NB4 (cell line): ENCODE measurements at regions not wholly inside any gene's neighbourhood (a gene's known extent, or its start where the extent isn't known, plus 50 kb on each side); places are given as distances from the start of the nearest gene placed in this dataset.

Experiments
- DNase-seq: peaks from one replicate; pipeline ENCODE4 v3.0.0; 2010; ENCODE audit warnings: low read depth
- H3K4me3 ChIP-seq: one replicate; pipeline ENCODE4 v1.5.1; 2011; ENCODE audit warnings: mild to moderate bottlenecking, low read depth, low read length, moderate library complexity
- MYC ChIP-seq: IDR thresholded peaks from 2 replicates; pipeline ENCODE4 v1.6.1; 2011; ENCODE audit warnings: low read depth, low read length
- POLR2A ChIP-seq: IDR thresholded peaks from 2 replicates; pipeline ENCODE4 v1.6.1; 2011; ENCODE audit warnings: mild to moderate bottlenecking; ENCODE audit not compliant: insufficient read length; ENCODE audit errors: extremely low read depth
- TF ChIP-seq, protein P1 (sequence below): IDR thresholded peaks from one replicate; pipeline ENCODE4 v1.5.1; 2012; ENCODE audit warnings: low read depth, low read length
- TF ChIP-seq, protein P2 (sequence below): IDR thresholded peaks from 2 replicates; pipeline ENCODE4 v1.6.1; 2011; ENCODE audit warnings: low read depth, low read length

DNA sequence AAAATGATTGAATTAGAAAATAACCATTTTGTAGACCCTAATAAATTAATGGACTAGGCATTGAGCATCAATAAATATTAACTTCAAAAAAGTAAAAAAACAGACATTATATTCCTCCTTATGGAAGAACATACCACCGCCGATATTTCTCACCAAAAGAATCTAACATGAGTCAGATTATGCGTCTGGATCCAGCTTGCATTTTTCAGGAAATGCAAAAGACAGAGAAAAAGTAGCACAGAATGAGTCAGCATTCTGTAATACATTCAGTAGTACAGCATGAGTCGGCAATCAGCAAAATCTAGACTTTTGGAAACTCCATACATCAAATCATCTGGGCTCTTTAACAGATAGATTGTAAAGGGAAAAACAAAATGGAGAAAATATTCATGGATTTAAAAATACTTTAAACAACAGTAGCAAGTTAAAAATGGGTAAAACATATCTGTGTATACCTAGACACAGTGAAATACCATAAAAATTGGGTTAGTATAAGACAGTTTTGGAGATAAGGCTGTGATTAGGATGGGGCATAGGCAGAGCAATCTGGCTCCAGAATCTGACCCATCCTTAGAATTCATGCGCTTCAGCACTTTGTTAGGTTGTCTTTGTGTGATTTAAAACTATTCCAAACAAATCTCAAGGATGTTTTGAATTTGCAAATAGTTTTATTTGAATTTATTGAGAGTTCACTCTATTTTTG, 633.0 kb upstream of the FAM241A start:
- TF ChIP-seq POLR2A (no peak), MYC (no peak)
- TF ChIP-seq, protein P1, sequence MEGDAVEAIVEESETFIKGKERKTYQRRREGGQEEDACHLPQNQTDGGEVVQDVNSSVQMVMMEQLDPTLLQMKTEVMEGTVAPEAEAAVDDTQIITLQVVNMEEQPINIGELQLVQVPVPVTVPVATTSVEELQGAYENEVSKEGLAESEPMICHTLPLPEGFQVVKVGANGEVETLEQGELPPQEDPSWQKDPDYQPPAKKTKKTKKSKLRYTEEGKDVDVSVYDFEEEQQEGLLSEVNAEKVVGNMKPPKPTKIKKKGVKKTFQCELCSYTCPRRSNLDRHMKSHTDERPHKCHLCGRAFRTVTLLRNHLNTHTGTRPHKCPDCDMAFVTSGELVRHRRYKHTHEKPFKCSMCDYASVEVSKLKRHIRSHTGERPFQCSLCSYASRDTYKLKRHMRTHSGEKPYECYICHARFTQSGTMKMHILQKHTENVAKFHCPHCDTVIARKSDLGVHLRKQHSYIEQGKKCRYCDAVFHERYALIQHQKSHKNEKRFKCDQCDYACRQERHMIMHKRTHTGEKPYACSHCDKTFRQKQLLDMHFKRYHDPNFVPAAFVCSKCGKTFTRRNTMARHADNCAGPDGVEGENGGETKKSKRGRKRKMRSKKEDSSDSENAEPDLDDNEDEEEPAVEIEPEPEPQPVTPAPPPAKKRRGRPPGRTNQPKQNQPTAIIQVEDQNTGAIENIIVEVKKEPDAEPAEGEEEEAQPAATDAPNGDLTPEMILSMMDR, result no peak
- TF ChIP-seq, protein P2, sequence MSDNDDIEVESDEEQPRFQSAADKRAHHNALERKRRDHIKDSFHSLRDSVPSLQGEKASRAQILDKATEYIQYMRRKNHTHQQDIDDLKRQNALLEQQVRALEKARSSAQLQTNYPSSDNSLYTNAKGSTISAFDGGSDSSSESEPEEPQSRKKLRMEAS, result no peak
- peak; percentile 16 for DNase-seq
- no peak overlapping the region for H3K4me3 ChIP-seq

DNA sequence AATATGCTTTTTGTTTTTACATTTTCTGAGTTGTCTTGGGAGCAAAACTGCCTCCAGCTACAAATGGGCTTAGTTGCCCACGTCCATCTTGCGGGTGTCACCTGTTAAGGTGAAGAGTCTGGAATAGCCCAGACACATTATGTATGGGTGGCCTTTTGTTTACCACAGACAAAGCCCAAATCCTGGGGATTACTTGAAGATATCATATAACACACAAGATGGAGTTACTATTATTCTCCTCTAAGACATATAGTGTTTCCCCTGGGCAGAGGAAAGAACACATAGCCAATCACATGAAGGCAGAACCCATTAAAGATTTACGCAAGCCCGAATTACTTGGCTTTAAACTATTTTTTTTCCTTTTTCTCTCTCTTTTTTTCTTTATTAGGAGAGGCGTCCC, 625.6 kb upstream of the FAM241A start:
- H3K4me3 ChIP-seq, result no peak overlapping the region
- no peak for DNase-seq
- TF ChIP-seq MYC, result no peak
- TF ChIP-seq, protein P2, result no peak

DNA sequence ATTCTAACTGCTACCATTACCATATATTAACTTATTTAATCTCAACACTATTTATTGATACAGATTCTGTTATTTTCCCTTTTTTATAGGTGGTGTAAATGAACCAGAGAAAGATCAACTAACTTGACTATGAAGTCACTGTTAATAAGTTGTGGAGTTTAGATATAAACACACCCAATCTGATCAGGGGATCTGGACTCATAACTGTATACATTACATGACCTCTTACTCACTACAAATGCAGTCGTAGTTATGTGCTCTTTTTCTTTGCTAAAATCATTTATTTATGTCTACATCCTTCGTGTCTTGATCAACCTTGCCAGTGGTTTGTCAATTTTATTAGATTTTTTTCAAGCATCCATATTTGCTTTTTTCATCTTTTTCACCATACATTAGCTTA, 614.8 kb upstream of the FAM241A start:
- TF ChIP-seq, protein P2, result no peak
- TF ChIP-seq, protein P1, result no peak
- TF ChIP-seq POLR2A (no peak), MYC (no peak)
- DNase-seq, result no peak
- H3K4me3 ChIP-seq, result no peak overlapping the region

DNA sequence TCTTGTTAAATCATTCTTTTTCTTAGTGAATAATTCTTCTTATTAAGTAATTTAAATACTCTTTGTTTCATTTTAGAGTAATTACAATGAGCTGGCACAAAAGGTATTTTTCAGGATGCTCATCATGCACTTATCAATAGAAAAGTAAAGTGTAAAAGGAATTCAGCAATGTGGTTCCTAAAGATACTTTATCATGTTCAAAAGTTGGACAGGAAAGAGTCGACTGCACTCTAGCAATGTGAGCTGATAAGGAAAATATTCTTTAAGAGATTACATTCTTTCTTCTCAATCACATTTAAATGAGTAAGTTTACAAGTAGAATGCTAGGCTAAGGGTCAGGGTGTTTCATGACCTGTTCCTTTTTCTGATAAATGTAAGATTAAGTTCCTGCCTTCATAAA, 609.5 kb upstream of the FAM241A start:
- no peak overlapping the region for H3K4me3 ChIP-seq
- DNase-seq, result no peak
- TF ChIP-seq, protein P2, result no peak
- TF ChIP-seq POLR2A (no peak), MYC (no peak)
- TF ChIP-seq, protein P1, result no peak

DNA sequence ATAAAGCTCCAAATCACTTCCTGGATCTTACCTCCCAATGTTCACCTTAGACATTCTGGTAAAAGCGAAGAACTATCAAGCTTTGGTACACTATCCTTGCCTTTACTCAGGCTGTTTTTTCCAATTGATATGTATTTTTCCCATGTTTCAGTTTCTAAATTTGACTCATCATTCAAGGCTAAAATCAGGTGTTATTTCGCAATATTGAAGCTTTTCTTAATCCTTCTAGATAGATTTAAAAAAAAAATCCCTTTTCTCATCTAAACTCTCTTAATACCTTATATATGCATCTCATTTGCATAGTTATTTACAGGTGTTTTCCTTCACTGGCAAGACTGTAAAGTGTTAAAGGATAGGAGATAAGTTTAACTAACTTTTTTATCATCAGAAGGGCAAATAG, 608.1 kb upstream of the FAM241A start:
- H3K4me3 ChIP-seq, result no peak overlapping the region
- no peak for DNase-seq
- TF ChIP-seq POLR2A, result no peak

DNA sequence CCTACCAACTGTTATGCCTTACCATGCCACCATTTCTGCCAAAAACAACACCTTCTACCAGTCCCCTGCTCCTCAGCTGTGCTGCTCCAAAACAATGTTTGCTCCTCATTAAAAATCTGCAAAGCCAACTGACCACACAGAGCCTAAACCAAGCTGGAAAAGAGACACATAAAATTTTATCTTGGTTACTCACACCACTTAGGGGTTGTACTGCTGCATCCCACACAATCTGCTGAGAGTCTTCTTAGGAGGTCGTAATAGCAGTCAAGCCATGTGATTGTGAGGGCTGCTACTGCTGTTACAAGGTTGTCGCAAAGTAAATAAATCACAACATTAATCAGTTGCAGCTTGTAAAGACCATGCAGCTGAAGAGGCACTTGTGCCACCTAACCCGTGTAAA, 607.4 kb upstream of the FAM241A start:
- DNase-seq, result no peak
- TF ChIP-seq, protein P2, result no peak
- TF ChIP-seq MYC (no peak), POLR2A (no peak)
- TF ChIP-seq, protein P1, result no peak
- H3K4me3 ChIP-seq, result no peak overlapping the region

DNA sequence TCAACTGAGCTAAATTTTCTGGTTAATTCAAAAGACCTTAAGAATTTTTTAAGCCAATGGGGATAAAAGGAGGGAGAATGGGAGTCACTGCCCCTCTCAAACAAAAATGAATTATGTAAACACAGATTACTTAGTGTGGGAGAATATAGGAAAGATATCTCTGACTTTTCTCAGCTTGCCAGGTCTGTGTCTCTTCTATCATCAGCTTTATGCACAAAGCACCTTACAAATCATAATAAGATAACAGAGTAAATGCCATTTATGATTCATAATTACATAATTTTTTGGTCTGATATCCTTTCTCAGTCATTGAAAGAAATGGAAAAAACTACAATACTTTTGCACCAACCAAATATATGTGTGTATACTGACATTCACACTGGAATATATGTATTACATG, 604.6 kb upstream of the FAM241A start:
- no peak overlapping the region for H3K4me3 ChIP-seq
- TF ChIP-seq, protein P2, result no peak
- TF ChIP-seq POLR2A (no peak), MYC (no peak)
- TF ChIP-seq, protein P1, result no peak
- no peak for DNase-seq
